ENCODE measurements at regions not wholly inside any gene's neighbourhood (a gene's known extent, or its start where the extent isn't known, plus 50 kb on each side); places are given as distances from the start of the nearest gene placed in this dataset.

DNA sequence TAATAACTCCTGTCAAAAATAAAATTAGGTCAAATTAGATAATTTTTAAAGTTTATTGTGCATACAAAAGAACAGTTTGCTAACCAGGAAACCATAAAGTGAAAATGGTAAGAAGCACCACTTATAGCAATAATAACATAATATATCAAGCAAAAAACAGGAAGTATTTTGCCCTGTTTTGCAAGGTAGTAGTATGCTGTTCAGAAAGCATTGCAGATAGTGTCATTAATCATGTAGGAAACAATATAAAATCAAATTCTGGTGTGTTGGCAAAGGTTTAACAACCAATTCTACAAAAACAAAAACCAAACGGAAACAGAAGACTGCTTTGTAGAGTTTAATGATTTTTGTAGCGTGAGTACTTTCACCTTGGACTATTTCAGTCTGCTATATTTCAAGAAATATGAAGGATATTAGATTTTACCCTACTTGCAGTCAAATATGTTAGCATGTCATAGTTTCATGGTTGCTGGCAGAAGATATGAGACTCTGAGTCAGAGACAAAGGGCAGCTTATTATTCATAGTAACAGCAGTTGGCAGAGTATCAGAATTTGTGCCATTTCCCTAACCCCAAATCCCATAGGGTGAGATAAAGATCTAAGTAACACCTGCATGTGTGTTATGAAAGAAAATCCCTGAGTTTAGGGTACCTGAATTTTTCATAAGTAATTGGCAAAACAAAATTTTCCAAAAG, 729.0 kb upstream of the BRINP3 start:
- ChIA-PET POLR2A (no interaction called here), CTCF (no interaction called here)
- ATAC-seq (ENCODE audit: low read depth): no peak
- intact Hi-C loops (cut with micrococcal nuclease): no loop called here
- DNase-seq: no peak
- no peaks in the 10 kb centered on the region for H3K27me3 Mint-ChIP-seq
- TF ChIP-seq CTCF (IDR thresholded peaks at IDR 0.05): no peak
- H3K9me3 Mint-ChIP-seq: peaks cover 7% of the 10 kb centered on the region
- H3K4me3 Mint-ChIP-seq: no peak overlapping the region
- H3K4me1 Mint-ChIP-seq: no peaks in the 10 kb centered on the region
- no peaks in the 10 kb centered on the region for H3K36me3 Mint-ChIP-seq (ENCODE audit: low read depth)
- no peak overlapping the region for H3K27ac Mint-ChIP-seq

DNA sequence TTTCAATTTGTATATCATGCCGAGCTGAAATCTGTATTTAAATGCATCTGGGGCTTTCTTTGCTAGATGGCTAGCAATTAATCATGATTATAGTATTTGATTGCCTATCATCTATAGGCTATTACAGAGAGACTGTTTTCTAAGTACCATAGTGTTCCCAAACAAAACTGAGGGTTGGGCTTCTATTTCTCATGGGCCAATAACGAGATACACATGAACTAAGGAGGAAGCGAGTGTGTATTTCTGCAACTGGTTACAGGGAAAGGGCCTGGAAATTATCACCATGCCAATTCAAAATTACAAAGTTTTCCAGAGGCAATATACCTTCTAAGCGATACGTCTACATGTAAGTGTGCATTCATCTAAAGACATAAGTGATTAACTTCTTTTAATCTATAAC, 744.5 kb upstream of the BRINP3 start:
- no peak for ATAC-seq (ENCODE audit: low read depth)
- Mint-ChIP-seq H3K27ac (no peak overlapping the region), H3K27me3 (no peaks in the 10 kb centered on the region), H3K4me1 (no peaks in the 10 kb centered on the region), H3K4me3 (no peak overlapping the region), H3K9me3 (peaks cover 14% of the 10 kb centered on the region), H3K36me3 (ENCODE audit: low read depth) (no peaks in the 10 kb centered on the region)
- POLR2A ChIA-PET: no interaction called here
- no peak for DNase-seq
- intact Hi-C loops (cut with micrococcal nuclease): no loop called here
- CTCF ChIA-PET: no interaction called here
- TF ChIP-seq CTCF (IDR thresholded peaks at IDR 0.05): no peak

GRCh38 chr1:191240925-191241324, 763.3 kb upstream of the BRINP3 start:
- no peak for DNase-seq
- H3K27ac Mint-ChIP-seq: no peak overlapping the region
- POLR2A ChIA-PET: no interaction called here
- TF ChIP-seq CTCF (IDR thresholded peaks at IDR 0.05): no peak
- H3K27me3 Mint-ChIP-seq: no peaks in the 10 kb centered on the region
- no peaks in the 10 kb centered on the region for H3K4me1 Mint-ChIP-seq
- peaks cover 4% of the 10 kb centered on the region for H3K9me3 Mint-ChIP-seq
- CTCF ChIA-PET: no interaction called here
- H3K36me3 Mint-ChIP-seq (ENCODE audit: low read depth): no peaks in the 10 kb centered on the region
- ATAC-seq (ENCODE audit: low read depth): no peak
- intact Hi-C loops (cut with micrococcal nuclease): no loop called here
- H3K4me3 Mint-ChIP-seq: no peak overlapping the region

- ChIA-PET POLR2A (no interaction called here), CTCF (no interaction called here)
- no peak for TF ChIP-seq CTCF (IDR thresholded peaks at IDR 0.05)
- H3K9me3 Mint-ChIP-seq: peaks cover 15% of the 10 kb centered on the region
- DNase-seq (no peak), ATAC-seq (ENCODE audit: low read depth) (no peak)
- no peak overlapping the region for H3K27ac Mint-ChIP-seq
- no peak overlapping the region for H3K4me3 Mint-ChIP-seq
- intact Hi-C loops (cut with micrococcal nuclease): no loop called here
- H3K27me3 Mint-ChIP-seq: no peaks in the 10 kb centered on the region
- no peaks in the 10 kb centered on the region for H3K36me3 Mint-ChIP-seq (ENCODE audit: low read depth)
- H3K4me1 Mint-ChIP-seq: no peaks in the 10 kb centered on the region
These were observed 777.8 kb upstream of the BRINP3 start for GRCh38 chr1:191255354-191256054.

GRCh38 chr1:191256917-191257316, 779.3 kb upstream of the BRINP3 start:
- DNase-seq (no peak), ATAC-seq (ENCODE audit: low read depth) (no peak)
- ChIA-PET POLR2A (no interaction called here), CTCF (no interaction called here)
- H3K27me3 Mint-ChIP-seq: no peaks in the 10 kb centered on the region
- no peak overlapping the region for H3K27ac Mint-ChIP-seq
- no peak for TF ChIP-seq CTCF (IDR thresholded peaks at IDR 0.05)
- intact Hi-C loops (cut with micrococcal nuclease): no loop called here
- H3K4me3 Mint-ChIP-seq: no peak overlapping the region
- H3K9me3 Mint-ChIP-seq: peaks cover 17% of the 10 kb centered on the region
- H3K36me3 Mint-ChIP-seq (ENCODE audit: low read depth): no peaks in the 10 kb centered on the region
- no peaks in the 10 kb centered on the region for H3K4me1 Mint-ChIP-seq
